K562 (cell line): ENCODE measurements at regions not wholly inside any gene's neighbourhood (a gene's known extent, or its start where the extent isn't known, plus 50 kb on each side); places are given as distances from the start of the nearest gene placed in this dataset.

Source experiments
- ATAC-seq: fragments of 200-7000 bp; cut with Tn5 transposase; 3 replicates; pipeline ENCODE4 v1.9.1; 2020; ENCODE audit warnings: moderate library complexity
- BruUV-seq: library from RNA; stranded (reverse); fragments of 400-500 nt; replicated peaks from 2 replicates; lab custom pipeline; 2021; lab: Mats Ljungman, UMichigan
- CTCF ChIA-PET: fragments of 300-600 bp; formaldehyde crosslinking; extraction: SDS; loops from one replicate; lab custom pipeline; 2021; ENCODE audit warnings: low intra/inter-chr PET ratio; lab: Yijun Ruan, JAX
- POLR2A ChIA-PET: fragments of 300-600, 350-650 bp; sonication (Branson Sonifier 250); formaldehyde crosslinking; extraction: SDS; loops from one replicate; lab custom pipeline; 2021; ENCODE audit warnings: antibody characterized with exemption, inconsistent platforms; lab: Yijun Ruan, JAX
- DNase-seq, 4 experiments: peaks; one replicate each; pipeline versions ENCODE4 v3.0.0 to v3.0.0-alpha.2; 2011 to 2018; ENCODE audit warnings: low spot score in 3 of 4, mixed read lengths in 3 of 4; ENCODE audit errors: extremely low read depth in 1 of 4
- FAIRE-seq: peaks from 2 replicates; lab custom pipeline; 2011; peaks lifted over from hg19 to GRCh38; lab: Jason Lieb, UNC
- H2AFZ ChIP-seq: 2 replicates; pipeline ENCODE4 v1.6.0; 2011; ENCODE audit warnings: low read depth, low read length, control low read depth, inconsistent platforms
- H3K27ac ChIP-seq: fragments of 200-600 bp; 3 replicates; pipeline ENCODE4 v1.8.0; 2011; ENCODE audit warnings: low read depth, mild to moderate bottlenecking, control low read depth, inconsistent platforms, low read length, moderate library complexity, mixed read lengths; ENCODE audit errors: extremely low read depth
- H3K27me3 ChIP-seq, 2 experiments: fragments of 300-600 bp in 1 of 2; 2 replicates in 1 of 2; 3 replicates in 1 of 2; pipeline versions ENCODE4 v1.6.0 to v1.8.0; 2011; ENCODE audit warnings: inconsistent platforms in 2 of 2, low read length in 2 of 2, mild to moderate bottlenecking in 1 of 2, mixed read lengths in 1 of 2, moderate library complexity in 1 of 2; ENCODE audit not compliant: control insufficient read depth in 2 of 2, insufficient read depth in 2 of 2
- H3K36me3 ChIP-seq: fragments of 300-600 bp; 3 replicates; pipeline ENCODE4 v1.8.0; 2011; ENCODE audit warnings: mild to moderate bottlenecking, low read length, inconsistent platforms; ENCODE audit not compliant: control insufficient read depth, insufficient read depth
- H3K4me1 ChIP-seq, 2 experiments: fragments of 200-600 bp in 1 of 2; replicated peaks in 1 of 2; 2 replicates in 1 of 2; 3 replicates in 1 of 2; pipeline versions ENCODE4 v1.5.1 to v1.8.0; 2011; ENCODE audit warnings: inconsistent platforms in 2 of 2, low read length in 2 of 2, mild to moderate bottlenecking in 1 of 2, mixed read lengths in 1 of 2, moderate library complexity in 1 of 2; ENCODE audit not compliant: control insufficient read depth in 2 of 2, insufficient read depth in 2 of 2
- H3K4me2 ChIP-seq: 2 replicates; pipeline ENCODE4 v1.6.1; 2011; ENCODE audit warnings: low read length, control low read depth, inconsistent platforms, mixed read lengths; ENCODE audit not compliant: insufficient read depth
- H3K4me3 ChIP-seq: fragments of 200-600 bp; sonication (generic), shearing (Covaris generic); 2 replicates; pipeline ENCODE4 v1.5.1; 2016; ENCODE audit warnings: control low read depth, inconsistent platforms
- H3K79me2 ChIP-seq: fragments of 200-600 bp; 3 replicates; pipeline ENCODE4 v1.8.0; 2011; ENCODE audit warnings: low read length, inconsistent platforms; ENCODE audit not compliant: control insufficient read depth, insufficient read depth
- H3K9ac ChIP-seq, 2 experiments: 2 replicates each; pipeline versions ENCODE4 v1.6.0 to v1.6.1; 2011; ENCODE audit warnings: low read depth in 2 of 2, low read length in 2 of 2, control low read depth in 1 of 2, inconsistent platforms in 1 of 2, mild to moderate bottlenecking in 1 of 2, mixed read lengths in 1 of 2; ENCODE audit not compliant: insufficient read depth in 1 of 2
- H3K9me1 ChIP-seq: one replicate; pipeline ENCODE4 v1.6.0; 2011; ENCODE audit warnings: inconsistent platforms, mild to moderate bottlenecking, low read length, moderate library complexity; ENCODE audit not compliant: control insufficient read depth, insufficient read depth
- H3K9me3 ChIP-seq: replicated peaks from 2 replicates; pipeline ENCODE4 v1.5.1; 2011; ENCODE audit warnings: low read depth, low read length, inconsistent platforms; ENCODE audit not compliant: control insufficient read depth, insufficient read depth
- H4K20me1 ChIP-seq: replicated peaks from 2 replicates; pipeline ENCODE4 v1.6.1; 2011; ENCODE audit warnings: low read length, inconsistent platforms, mixed read lengths; ENCODE audit not compliant: control insufficient read depth, insufficient read depth
- MEF2A ChIP-seq: IDR thresholded peaks from 2 replicates; pipeline ENCODE4 v1.6.1; 2011; ENCODE audit warnings: low read depth, mild to moderate bottlenecking, low read length, moderate library complexity; ENCODE audit not compliant: control insufficient read depth
- PRPF4 ChIP-seq: fragments of 200-400 bp; formaldehyde crosslinking; IDR thresholded peaks from one replicate; pipeline ENCODE4 v1.6.1; 2017; ENCODE audit warnings: low read length, low read depth, mild to moderate bottlenecking; ENCODE audit not compliant: insufficient read depth, poor library complexity, severe bottlenecking
- SIN3A ChIP-seq, 2 experiments: fragments of 150-350 bp in 1 of 2; IDR thresholded peaks; 2 replicates each; pipeline ENCODE4 v1.6.1; 2011 to 2016; ENCODE audit warnings: borderline replicate concordance in 2 of 2, low read depth in 2 of 2, low read length in 2 of 2, mild to moderate bottlenecking in 2 of 2, moderate library complexity in 2 of 2; ENCODE audit not compliant: control insufficient read depth in 1 of 2
- TEAD4 ChIP-seq, 2 experiments: sonication (generic) in 1 of 2; formaldehyde crosslinking in 1 of 2; IDR thresholded peaks; 2 replicates each; pipeline versions ENCODE4 v1.6.1 to v1.8.0; 2012 to 2022; ENCODE audit warnings: borderline replicate concordance in 1 of 2, inconsistent platforms in 1 of 2, low read length in 1 of 2, mild to moderate bottlenecking in 1 of 2, missing genetic modification reagents in 1 of 2
- ZMIZ1 ChIP-seq, 2 experiments: fragments of 150-350 bp in 1 of 2; IDR thresholded peaks; 2 replicates each; pipeline ENCODE4 v1.6.1; 2012 to 2016; ENCODE audit warnings: low read depth in 2 of 2, low read length in 2 of 2, mild to moderate bottlenecking in 1 of 2, moderate library complexity in 1 of 2
- WGBS: fragments of 100-300 bp; shearing (Covaris generic); methylation state at CpG from one replicate; pipeline ENCODE4 v1.1.6; 2016; ENCODE audit warnings: low coverage, mixed read lengths; ENCODE audit not compliant: insufficient coverage; ENCODE audit errors: missing lambda C conversion rate; 5-methylcytosine and 5-hydroxymethylcytosine counted together
- in situ Hi-C: fragments of 300-500 bp; cut with MboI; formaldehyde crosslinking; loops from 4 replicates; pipeline ENCODE4 v1.15.0; 2018; ENCODE audit warnings: inconsistent platforms, mixed read lengths
- intact Hi-C: fragments of 100-400 bp; cut with micrococcal nuclease; formaldehyde crosslinking; loops from 2 replicates; pipeline ENCODE4 v1.14.2; 2022
- TF ChIP-seq, protein P1 (sequence below): fragments of 450-650 bp; IDR thresholded peaks from 2 replicates; pipeline ENCODE4 v1.6.1; 2018; ENCODE audit warnings: mild to moderate bottlenecking, low read depth; ENCODE audit not compliant: partially characterized antibody

- POLR2A ChIA-PET: no interaction called here
- H3K36me3 ChIP-seq: no peaks in the 10 kb centered on the region
- no peak overlapping the region for H2AFZ ChIP-seq
- ATAC-seq (no peak), FAIRE-seq (no peak), DNase-seq (no peak)
- no peaks in the 10 kb centered on the region for H3K9me3 ChIP-seq
- no TSS peak for BruUV-seq
- 3% methylated on average over 5 of the region's 5 CpGs for WGBS
- H3K4me1 ChIP-seq: no peaks in the 10 kb centered on the region
- H3K4me3 ChIP-seq: no peak overlapping the region
- intact Hi-C loops (no loop called here), in situ Hi-C loops (no loop called here)
- H3K4me2 ChIP-seq: no peak overlapping the region
- H4K20me1 ChIP-seq: no peaks in the 10 kb centered on the region
- CTCF ChIA-PET: no interaction called here
- H3K79me2 ChIP-seq: no peaks in the 10 kb centered on the region
- no peak overlapping the region for H3K27ac ChIP-seq
- no peaks in the 10 kb centered on the region for H3K27me3 ChIP-seq
- no peak overlapping the region for H3K9ac ChIP-seq
- no peaks in the 10 kb centered on the region for H3K9me1 ChIP-seq
- TF ChIP-seq SIN3A (IDR thresholded peaks at IDR 0.05; ENCODE audit: borderline replicate concordance in 2 of 2, control insufficient read depth in 1 of 2, low read depth in 2 of 2, low read length in 2 of 2): no peak
- TF ChIP-seq, protein P1, sequence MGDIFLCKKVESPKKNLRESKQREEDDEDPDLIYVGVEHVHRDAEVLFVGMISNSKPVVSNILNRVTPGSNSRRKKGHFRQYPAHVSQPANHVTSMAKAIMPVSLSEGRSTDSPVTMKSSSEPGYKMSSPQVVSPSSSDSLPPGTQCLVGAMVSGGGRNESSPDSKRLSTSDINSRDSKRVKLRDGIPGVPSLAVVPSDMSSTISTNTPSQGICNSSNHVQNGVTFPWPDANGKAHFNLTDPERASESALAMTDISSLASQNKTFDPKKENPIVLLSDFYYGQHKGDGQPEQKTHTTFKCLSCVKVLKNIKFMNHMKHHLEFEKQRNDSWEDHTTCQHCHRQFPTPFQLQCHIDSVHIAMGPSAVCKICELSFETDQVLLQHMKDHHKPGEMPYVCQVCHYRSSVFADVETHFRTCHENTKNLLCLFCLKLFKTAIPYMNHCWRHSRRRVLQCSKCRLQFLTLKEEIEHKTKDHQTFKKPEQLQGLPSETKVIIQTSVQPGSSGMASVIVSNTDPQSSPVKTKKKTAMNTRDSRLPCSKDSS: no peak
- TF ChIP-seq MEF2A: no peak
- no peak for TF ChIP-seq TEAD4 (IDR thresholded peaks at IDR 0.05; ENCODE audit: low read length)
- no peak for TF ChIP-seq TEAD4 (CRISPR knock-in tag; IDR thresholded peaks at IDR 0.05; ENCODE audit: borderline replicate concordance)
- TF ChIP-seq ZMIZ1 (IDR thresholded peaks at IDR 0.05; ENCODE audit: low read depth in 2 of 2, low read length in 2 of 2): no peak
- no peak for TF ChIP-seq PRPF4
Observed at GRCh38 chrX:147788641-147789350, 122.9 kb upstream of the FMR1 start.
